Neutrophil (primary cell): ENCODE measurements at regions not wholly inside any gene's neighbourhood (a gene's known extent, or its start where the extent isn't known, plus 50 kb on each side); places are given as distances from the start of the nearest gene placed in this dataset.
A peak's percentile ranks its signal among the peaks of the same experiment; 100 is the strongest.

Experiments used
- H3K27ac ChIP-seq: fragments of 200-600 bp; sonication (generic); 2 replicates; pipeline ENCODE4 v1.5.1; 2016; ENCODE audit warnings: mild to moderate bottlenecking, moderate library complexity
- H3K27me3 ChIP-seq: fragments of 200-600 bp; sonication (generic); 2 replicates; pipeline ENCODE4 v1.6.0; 2016; ENCODE audit warnings: mild to moderate bottlenecking
- H3K36me3 ChIP-seq: fragments of 200-600 bp; sonication (generic); 2 replicates; pipeline ENCODE4 v1.5.1; 2017
- H3K4me1 ChIP-seq, 2 experiments: fragments of 200-600 bp in 1 of 2; sonication (generic) in 1 of 2; 1 replicate in 1 of 2; 2 replicates in 1 of 2; pipeline versions ENCODE4 v1.5.1 to v1.6.1; 2013 to 2016; ENCODE audit warnings: low read depth in 1 of 2, low read length in 1 of 2, mild to moderate bottlenecking in 1 of 2, moderate library complexity in 1 of 2; ENCODE audit not compliant: control insufficient read depth in 1 of 2, insufficient read depth in 1 of 2
- H3K4me3 ChIP-seq, 2 experiments: fragments of 200-600 bp in 1 of 2; sonication (generic) in 1 of 2; 1 replicate in 1 of 2; 2 replicates in 1 of 2; pipeline ENCODE4 v1.5.1; 2013 to 2016; ENCODE audit warnings: low read depth in 1 of 2, low read length in 1 of 2, mild to moderate bottlenecking in 1 of 2, moderate library complexity in 1 of 2
- H3K9me3 ChIP-seq: fragments of 200-600 bp; sonication (generic); 2 replicates; pipeline ENCODE4 v1.5.1; 2016
- TF ChIP-seq, protein P1 (sequence below): fragments of 200-600 bp; sonication (generic); IDR thresholded peaks from 2 replicates; pipeline ENCODE4 v1.5.1; 2016; ENCODE audit warnings: antibody characterized with exemption

DNA sequence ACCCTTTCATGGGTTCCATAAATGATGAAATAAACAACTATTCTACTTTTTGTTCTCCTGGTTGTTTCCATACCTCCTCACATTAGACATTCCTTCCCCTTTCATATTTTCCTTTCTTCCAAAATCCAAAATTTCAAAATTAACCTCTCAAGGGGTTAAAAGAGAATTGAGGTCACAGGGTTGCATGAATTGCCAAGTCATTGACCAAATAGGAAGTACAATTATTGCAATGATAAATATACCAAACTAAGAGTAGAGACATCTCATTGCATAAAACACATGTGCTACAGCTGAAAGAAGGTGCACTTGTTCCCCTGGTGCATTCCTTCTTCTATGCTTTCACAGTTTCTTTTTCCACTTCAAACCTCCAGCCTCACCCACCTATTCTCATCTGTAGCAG lies 136.1 kb downstream of the KCTD12 start:
- H3K4me3 ChIP-seq: peak overlapping the region in 1 of 2 experiments; percentile 30
- TF ChIP-seq, protein P1, sequence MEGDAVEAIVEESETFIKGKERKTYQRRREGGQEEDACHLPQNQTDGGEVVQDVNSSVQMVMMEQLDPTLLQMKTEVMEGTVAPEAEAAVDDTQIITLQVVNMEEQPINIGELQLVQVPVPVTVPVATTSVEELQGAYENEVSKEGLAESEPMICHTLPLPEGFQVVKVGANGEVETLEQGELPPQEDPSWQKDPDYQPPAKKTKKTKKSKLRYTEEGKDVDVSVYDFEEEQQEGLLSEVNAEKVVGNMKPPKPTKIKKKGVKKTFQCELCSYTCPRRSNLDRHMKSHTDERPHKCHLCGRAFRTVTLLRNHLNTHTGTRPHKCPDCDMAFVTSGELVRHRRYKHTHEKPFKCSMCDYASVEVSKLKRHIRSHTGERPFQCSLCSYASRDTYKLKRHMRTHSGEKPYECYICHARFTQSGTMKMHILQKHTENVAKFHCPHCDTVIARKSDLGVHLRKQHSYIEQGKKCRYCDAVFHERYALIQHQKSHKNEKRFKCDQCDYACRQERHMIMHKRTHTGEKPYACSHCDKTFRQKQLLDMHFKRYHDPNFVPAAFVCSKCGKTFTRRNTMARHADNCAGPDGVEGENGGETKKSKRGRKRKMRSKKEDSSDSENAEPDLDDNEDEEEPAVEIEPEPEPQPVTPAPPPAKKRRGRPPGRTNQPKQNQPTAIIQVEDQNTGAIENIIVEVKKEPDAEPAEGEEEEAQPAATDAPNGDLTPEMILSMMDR: no peak

DNA sequence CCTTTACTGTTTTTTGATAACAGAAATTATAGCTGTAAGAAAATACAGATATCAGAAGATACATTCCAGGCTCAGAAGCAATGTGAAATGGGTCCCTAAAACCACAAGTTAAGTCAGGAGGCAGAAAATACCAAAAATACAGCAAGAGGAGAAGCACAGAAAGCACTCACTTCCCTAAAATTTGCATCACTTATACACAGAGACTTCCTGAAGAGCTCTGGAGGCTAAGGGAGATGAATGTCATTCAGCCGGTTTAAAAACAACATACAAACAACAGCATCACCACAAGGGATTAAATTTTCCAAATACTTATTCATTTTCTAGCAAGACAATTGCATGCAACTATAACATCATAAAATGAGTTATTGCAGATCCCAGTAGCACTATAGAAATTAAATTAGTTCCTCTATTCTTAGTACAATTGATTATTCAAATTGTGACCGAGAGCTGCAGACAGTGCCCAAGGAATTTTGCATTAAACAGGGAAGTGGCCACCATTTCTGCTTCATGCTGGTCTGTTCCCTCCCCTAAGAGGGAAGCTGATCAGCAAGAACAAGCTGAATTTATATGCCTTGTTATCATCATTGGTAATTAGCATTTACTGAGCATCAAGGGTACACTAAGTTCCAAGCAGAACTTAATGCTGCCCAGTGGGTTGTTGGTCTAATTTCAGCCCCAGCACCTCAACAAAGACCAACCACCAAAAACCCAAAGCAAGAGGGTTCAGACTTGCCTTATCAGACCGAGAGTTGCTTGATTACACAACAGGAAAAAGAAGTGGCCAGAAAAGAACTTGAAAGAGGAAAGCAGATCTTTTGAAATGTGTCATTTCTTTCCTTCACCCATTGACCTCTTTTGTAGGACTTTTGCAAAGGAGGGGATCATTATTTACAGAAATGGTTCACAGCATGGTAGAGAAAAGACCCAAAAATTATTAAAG lies 140.7 kb downstream of the KCTD12 start:
- Histone ChIP-seq H3K27ac (peak overlapping the region; percentile 87), H3K36me3 (no peaks in the 10 kb centered on the region), H3K4me3 (peak overlapping the region; percentile 36 to 50), H3K27me3 (no peaks in the 10 kb centered on the region), H3K4me1 (peaks cover 69 to 83% of the 10 kb centered on the region in 2 experiments), H3K9me3 (no peaks in the 10 kb centered on the region)
- TF ChIP-seq, protein P1: peak; percentile 16

More for the DNA sequence above, 136.1 kb downstream of the KCTD12 start:
- Histone ChIP-seq H3K27me3 (no peaks in the 10 kb centered on the region), H3K9me3 (no peaks in the 10 kb centered on the region), H3K36me3 (no peaks in the 10 kb centered on the region), H3K4me1 (peaks cover 66 to 77% of the 10 kb centered on the region in 2 experiments), H3K27ac (peak overlapping the region; percentile 87)

DNA sequence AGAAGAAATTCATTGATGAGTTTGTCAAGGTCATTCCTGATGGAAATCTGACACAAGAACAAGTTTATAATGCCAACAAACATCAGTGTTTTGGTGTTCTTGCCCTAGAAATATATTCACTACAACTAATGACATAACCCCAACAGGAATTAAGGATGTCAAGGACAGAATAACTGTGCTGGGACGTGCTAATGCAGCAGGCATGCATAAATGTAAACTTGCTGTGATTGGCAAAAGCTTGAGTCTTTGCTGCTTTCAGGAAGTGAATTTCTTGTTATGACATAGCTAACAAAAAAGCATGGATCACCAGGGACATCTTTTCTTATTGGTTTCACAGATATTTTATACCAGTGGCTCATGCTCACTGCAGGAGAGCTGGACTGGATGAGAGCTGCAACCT lies 144.6 kb downstream of the KCTD12 start:
- H3K27ac ChIP-seq: no peak overlapping the region

DNA sequence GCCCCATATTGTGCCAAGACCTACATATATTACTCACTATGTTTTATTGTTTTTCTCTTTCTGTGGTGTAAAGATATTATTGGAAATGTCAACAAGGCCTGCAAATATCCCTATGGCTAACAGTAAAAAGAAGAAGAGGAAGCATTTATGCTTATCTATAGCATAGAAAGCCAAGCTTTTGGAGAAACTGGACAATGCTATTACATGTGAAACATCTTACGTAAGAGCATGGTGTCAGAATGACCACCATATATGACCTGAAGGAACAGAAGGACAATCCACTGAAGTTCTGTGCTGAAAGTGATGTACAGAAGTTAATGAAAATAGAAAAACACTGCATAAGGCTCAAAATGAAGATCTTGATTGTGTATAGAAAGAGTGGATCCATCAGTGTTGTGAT lies 145.2 kb downstream of the KCTD12 start:
- peaks cover 32 to 47% of the 10 kb centered on the region in 2 experiments for H3K4me1 ChIP-seq
- H3K27ac ChIP-seq: no peak overlapping the region
- no peaks in the 10 kb centered on the region for H3K36me3 ChIP-seq
- H3K4me3 ChIP-seq: no peak overlapping the region
- TF ChIP-seq, protein P1: no peak
- no peaks in the 10 kb centered on the region for H3K9me3 ChIP-seq
- no peaks in the 10 kb centered on the region for H3K27me3 ChIP-seq

More for the DNA sequence above, 144.6 kb downstream of the KCTD12 start:
- H3K9me3 ChIP-seq: no peaks in the 10 kb centered on the region
- no peaks in the 10 kb centered on the region for H3K36me3 ChIP-seq
- H3K4me1 ChIP-seq: peaks cover 32 to 47% of the 10 kb centered on the region in 2 experiments
- no peaks in the 10 kb centered on the region for H3K27me3 ChIP-seq
- no peak overlapping the region for H3K4me3 ChIP-seq
- TF ChIP-seq, protein P1: no peak

DNA sequence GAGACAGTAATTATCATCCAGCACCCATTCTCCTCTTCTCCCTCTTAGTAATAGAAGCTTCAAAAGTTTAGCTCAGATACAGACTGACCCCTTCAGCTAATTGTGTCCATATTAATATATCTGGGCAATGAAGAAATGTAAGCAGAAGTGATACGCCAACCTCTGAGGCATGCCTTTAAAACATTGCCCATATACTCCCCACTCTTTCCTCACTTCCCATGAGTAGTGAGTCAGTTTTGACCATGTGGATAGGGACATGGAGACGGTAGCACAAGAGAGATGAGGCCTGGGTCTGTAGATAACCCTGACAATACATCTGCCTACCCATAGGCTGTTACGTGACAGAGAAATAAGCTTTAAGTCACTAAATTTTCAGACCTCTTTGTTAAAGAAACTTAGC lies 147.6 kb downstream of the KCTD12 start:
- H3K36me3 ChIP-seq: no peaks in the 10 kb centered on the region
- H3K9me3 ChIP-seq: no peaks in the 10 kb centered on the region
- H3K4me1 ChIP-seq: peaks cover 8 to 27% of the 10 kb centered on the region in 2 experiments
- H3K4me3 ChIP-seq: no peak overlapping the region
- TF ChIP-seq, protein P1: no peak
- H3K27ac ChIP-seq: no peak overlapping the region
- H3K27me3 ChIP-seq: no peaks in the 10 kb centered on the region
